ENCODE measurements at regions not wholly inside any gene's neighbourhood (a gene's known extent, or its start where the extent isn't known, plus 50 kb on each side); places are given as distances from the start of the nearest gene placed in this dataset.

- no peak for TF ChIP-seq CTCF (IDR thresholded peaks at IDR 0.05; ENCODE audit: extremely low read depth, low read depth, low read length)
- peak overlapping the region; percentile 8 for H2AFZ ChIP-seq (ENCODE audit: low read length)
- no peak overlapping the region for H3K4me3 ChIP-seq (ENCODE audit: insufficient read depth, low read length)
- H3K27ac ChIP-seq (ENCODE audit: low read depth, low read length), result no peak overlapping the region
- H4K20me1 ChIP-seq (ENCODE audit: insufficient read depth, low read length), result no peaks in the 10 kb centered on the region
- no peaks in the 10 kb centered on the region for H3K36me3 ChIP-seq (ENCODE audit: insufficient read depth, low read length)
- H3K79me2 ChIP-seq (ENCODE audit: insufficient read depth, low read length), result no peaks in the 10 kb centered on the region
- H3K27me3 ChIP-seq (ENCODE audit: insufficient read depth, low read length), result no peaks in the 10 kb centered on the region
- peak overlapping the region; percentile 0 for H3K4me2 ChIP-seq (ENCODE audit: insufficient read depth, low read length)
- no peak for DNase-seq (ENCODE audit: insufficient read length, low spot score, missing footprints)
- H3K4me1 ChIP-seq (ENCODE audit: insufficient read depth, low read length), result no peaks in the 10 kb centered on the region
- no peaks in the 10 kb centered on the region for H3K9me3 ChIP-seq (ENCODE audit: low read depth, low read length)
Measured at GRCh38 chr10:33497338-33497737, 162.9 kb upstream of the NRP1 start.

GRCh38 chr10:33496096-33496495, 161.6 kb upstream of the NRP1 start:
- Histone ChIP-seq H3K27me3 (ENCODE audit: insufficient read depth, low read length) (no peaks in the 10 kb centered on the region), H3K27ac (ENCODE audit: low read depth, low read length) (no peak overlapping the region), H3K4me3 (ENCODE audit: insufficient read depth, low read length) (no peak overlapping the region), H3K79me2 (ENCODE audit: insufficient read depth, low read length) (no peaks in the 10 kb centered on the region), H4K20me1 (ENCODE audit: insufficient read depth, low read length) (no peaks in the 10 kb centered on the region), H3K4me2 (ENCODE audit: insufficient read depth, low read length) (no peak overlapping the region), H3K36me3 (ENCODE audit: insufficient read depth, low read length) (no peaks in the 10 kb centered on the region), H3K9me3 (ENCODE audit: low read depth, low read length) (no peaks in the 10 kb centered on the region), H2AFZ (ENCODE audit: low read length) (no peak overlapping the region), H3K4me1 (ENCODE audit: insufficient read depth, low read length) (no peaks in the 10 kb centered on the region)
- DNase-seq (ENCODE audit: insufficient read length, low spot score, missing footprints), result no peak
- no peak for TF ChIP-seq CTCF (IDR thresholded peaks at IDR 0.05; ENCODE audit: extremely low read depth, low read depth, low read length)

GRCh38 chr10:33494694-33495265, 160.3 kb upstream of the NRP1 start:
- Histone ChIP-seq H3K9me3 (ENCODE audit: low read depth, low read length) (no peaks in the 10 kb centered on the region), H4K20me1 (ENCODE audit: insufficient read depth, low read length) (no peaks in the 10 kb centered on the region), H3K27ac (ENCODE audit: low read depth, low read length) (no peak overlapping the region), H2AFZ (ENCODE audit: low read length) (no peak overlapping the region), H3K4me3 (ENCODE audit: insufficient read depth, low read length) (no peak overlapping the region), H3K4me2 (ENCODE audit: insufficient read depth, low read length) (no peak overlapping the region), H3K27me3 (ENCODE audit: insufficient read depth, low read length) (no peaks in the 10 kb centered on the region), H3K79me2 (ENCODE audit: insufficient read depth, low read length) (no peaks in the 10 kb centered on the region), H3K4me1 (ENCODE audit: insufficient read depth, low read length) (no peaks in the 10 kb centered on the region), H3K36me3 (ENCODE audit: insufficient read depth, low read length) (no peaks in the 10 kb centered on the region)
- TF ChIP-seq CTCF (IDR thresholded peaks at IDR 0.05; ENCODE audit: extremely low read depth, low read depth, low read length), result no peak
- DNase-seq (ENCODE audit: insufficient read length, low spot score, missing footprints), result no peak

DNA sequence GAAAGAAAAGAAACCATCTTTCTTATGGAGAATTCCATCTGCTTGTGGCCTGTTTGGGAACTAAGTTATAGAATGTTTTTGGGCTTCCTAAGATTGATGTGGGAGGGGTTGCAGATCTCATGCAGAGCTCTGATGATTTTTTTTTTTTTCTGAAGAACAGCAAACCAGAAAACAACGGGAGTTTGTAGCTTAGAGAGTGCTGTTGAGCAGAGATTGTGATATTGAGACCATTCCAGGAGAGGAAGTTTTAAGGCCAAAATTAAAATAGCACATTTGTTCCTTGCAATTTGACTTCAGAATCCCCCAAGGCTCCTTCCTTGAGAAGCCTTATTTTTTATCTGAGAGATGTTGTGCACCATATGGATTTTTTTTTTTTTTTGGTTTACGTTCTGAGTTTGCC, 159.5 kb upstream of the NRP1 start:
- no peak for DNase-seq (ENCODE audit: insufficient read length, low spot score, missing footprints)
- no peak overlapping the region for H3K27ac ChIP-seq (ENCODE audit: low read depth, low read length)
- no peaks in the 10 kb centered on the region for H3K36me3 ChIP-seq (ENCODE audit: insufficient read depth, low read length)
- H4K20me1 ChIP-seq (ENCODE audit: insufficient read depth, low read length), result no peaks in the 10 kb centered on the region
- H3K9me3 ChIP-seq (ENCODE audit: low read depth, low read length), result no peaks in the 10 kb centered on the region
- H3K4me1 ChIP-seq (ENCODE audit: insufficient read depth, low read length), result no peaks in the 10 kb centered on the region
- H3K27me3 ChIP-seq (ENCODE audit: insufficient read depth, low read length), result no peaks in the 10 kb centered on the region
- no peak for TF ChIP-seq CTCF (IDR thresholded peaks at IDR 0.05; ENCODE audit: extremely low read depth, low read depth, low read length)
- H3K4me3 ChIP-seq (ENCODE audit: insufficient read depth, low read length), result no peak overlapping the region
- no peak overlapping the region for H3K4me2 ChIP-seq (ENCODE audit: insufficient read depth, low read length)
- H2AFZ ChIP-seq (ENCODE audit: low read length), result no peak overlapping the region
- H3K79me2 ChIP-seq (ENCODE audit: insufficient read depth, low read length), result no peaks in the 10 kb centered on the region

Data from osteoblast (primary cell).